ENCODE measurements at regions not wholly inside any gene's neighbourhood (a gene's known extent, or its start where the extent isn't known, plus 50 kb on each side); places are given as distances from the start of the nearest gene placed in this dataset.

DNA sequence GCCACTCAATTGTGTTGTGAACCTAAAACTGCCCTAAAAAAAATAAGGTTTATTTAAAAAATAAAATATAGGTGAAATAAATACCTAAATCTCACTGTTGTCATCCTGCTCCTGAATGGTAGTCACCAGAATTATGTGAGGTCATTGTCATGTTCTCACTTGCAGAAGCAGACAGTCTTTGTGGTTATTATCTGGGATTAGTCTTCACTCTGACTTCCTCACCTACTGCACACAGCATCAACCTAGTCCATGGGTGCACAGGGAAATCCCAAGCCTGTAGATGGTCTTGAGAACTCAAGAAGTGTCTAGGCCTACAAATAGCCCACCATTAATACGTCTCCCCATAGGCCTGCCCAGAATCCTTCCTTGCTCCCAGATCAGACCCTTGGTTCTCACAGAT is 97.0 kb downstream of the FOXF2 start:
- no peak overlapping the region for H4K5ac ChIP-seq (ENCODE audit: low read depth, low read length)
- intact Hi-C loops (cut with micrococcal nuclease) (no loop called here), dilution Hi-C loops (cut with HindIII; ENCODE audit: low sequenced_read_pairs, unreplicated experiment) (no loop called here), in situ Hi-C loops (cut with MboI; ENCODE audit: low sequenced_read_pairs) (no loop called here)
- peaks cover 8% of the 10 kb centered on the region for H3K4me1 ChIP-seq (ENCODE audit: control insufficient read depth, insufficient read depth, low read length)
- no TSS peak for BruUV-seq (replicated peaks)
- H2AK9ac ChIP-seq (replicated peaks; ENCODE audit: low read depth, low read length, poor library complexity): no peak overlapping the region
- ChIA-PET CTCF (no interaction called here), POLR2A (ENCODE audit: unreplicated experiment) (no interaction called here)
- H3K9me3 ChIP-seq (ENCODE audit: control insufficient read depth, insufficient read depth, low read length): no peaks in the 10 kb centered on the region
- H2AFZ ChIP-seq (replicated peaks; ENCODE audit: low read length, poor library complexity): no peak overlapping the region
- H3K56ac ChIP-seq (ENCODE audit: extremely low read depth, insufficient read depth, low read length): no peak overlapping the region
- H3K9ac ChIP-seq (ENCODE audit: low read depth, low read length): no peak overlapping the region
- no peak for DNase-seq
- H3K79me1 ChIP-seq (ENCODE audit: low read depth in 1 of 2, low read length in 2 of 2): no peaks in the 10 kb centered on the region
- H2BK120ac ChIP-seq (ENCODE audit: low read depth, low read length): peak overlapping the region; percentile 77
- H3K18ac ChIP-seq (ENCODE audit: low read depth, low read length): no peak overlapping the region
- H4K91ac ChIP-seq (ENCODE audit: insufficient read depth, low read depth, low read length): peak overlapping the region; percentile 41
- H3K14ac ChIP-seq (replicated peaks; ENCODE audit: low read depth, low read length): 0 out of 2 replicates have a peak overlapping the region, but pooled peaks have one; percentile 54
- peak overlapping the region; percentile 80; the same call in 2 of the 3 replicates for H2BK15ac ChIP-seq (ENCODE audit: low read depth, low read length)
- ATAC-seq (ENCODE audit: low read depth): no peak
- TF ChIP-seq RCOR1 (IDR thresholded peaks at IDR 0.05; ENCODE audit: insufficient replicate concordance, low read length) (no peak), CEBPB (IDR thresholded peaks at IDR 0.05; ENCODE audit: low read depth, low read length) (no peak), MAFK (IDR thresholded peaks at IDR 0.05; ENCODE audit: low read depth, low read length) (no peak), NFE2L2 (IDR thresholded peaks at IDR 0.05; ENCODE audit: low read depth, low read length) (no peak), FOS (IDR thresholded peaks at IDR 0.05; ENCODE audit: low read depth, low read length) (no peak)
- TF ChIP-seq, protein P1, sequence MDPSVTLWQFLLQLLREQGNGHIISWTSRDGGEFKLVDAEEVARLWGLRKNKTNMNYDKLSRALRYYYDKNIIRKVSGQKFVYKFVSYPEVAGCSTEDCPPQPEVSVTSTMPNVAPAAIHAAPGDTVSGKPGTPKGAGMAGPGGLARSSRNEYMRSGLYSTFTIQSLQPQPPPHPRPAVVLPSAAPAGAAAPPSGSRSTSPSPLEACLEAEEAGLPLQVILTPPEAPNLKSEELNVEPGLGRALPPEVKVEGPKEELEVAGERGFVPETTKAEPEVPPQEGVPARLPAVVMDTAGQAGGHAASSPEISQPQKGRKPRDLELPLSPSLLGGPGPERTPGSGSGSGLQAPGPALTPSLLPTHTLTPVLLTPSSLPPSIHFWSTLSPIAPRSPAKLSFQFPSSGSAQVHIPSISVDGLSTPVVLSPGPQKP (IDR thresholded peaks at IDR 0.05; ENCODE audit: borderline replicate concordance, low read depth, low read length): no peak
- H3K23ac ChIP-seq (ENCODE audit: low read depth, low read length): no peak overlapping the region
- no peaks in the 10 kb centered on the region for H4K20me1 ChIP-seq (ENCODE audit: insufficient read depth, low read length)
- no peak overlapping the region for H3K4me3 ChIP-seq (ENCODE audit: insufficient read depth, low read depth, low read length)
- peak overlapping the region; percentile 89 for H2BK20ac ChIP-seq (ENCODE audit: low read depth, low read length)
- H3K9me1 ChIP-seq (ENCODE audit: insufficient read depth, low read length): peaks cover 15% of the 10 kb centered on the region
- peak overlapping the region; percentile 66 for H2AK5ac ChIP-seq (ENCODE audit: low read depth, low read length)
- H3K4ac ChIP-seq (ENCODE audit: low read depth, low read length): peak overlapping the region; percentile 76; the same call in 1 of the 2 replicates
- no peaks in the 10 kb centered on the region for H3K27me3 ChIP-seq (ENCODE audit: control insufficient read depth, insufficient read depth, low read length)
- no peak overlapping the region for H3K27ac ChIP-seq (ENCODE audit: insufficient read depth, low read length)
- no peak overlapping the region for H3K4me2 ChIP-seq (ENCODE audit: low read depth, low read length)
- no peak overlapping the region for H2BK5ac ChIP-seq (ENCODE audit: low read depth, low read length, poor library complexity, severe bottlenecking)
- H3K36me3 ChIP-seq (ENCODE audit: control insufficient read depth, insufficient read depth, low read length): no peaks in the 10 kb centered on the region
- 80% methylated on average over 1 of the region's 1 CpG; no CpG with 5 or more reads in 1 of the 2 experiments for WGBS, 2 experiments (ENCODE audit: extremely low coverage in 2 of 2, insufficient read length in 1 of 2)
- peak overlapping the region in 1 of 2 experiments; percentile 13; a peak in 1 of 4 replicates for H4K8ac ChIP-seq (ENCODE audit: low read depth in 2 of 2, low read length in 2 of 2)

All from IMR-90 (cell line).